HFFc6 (cell line): ENCODE measurements at regions not wholly inside any gene's neighbourhood (a gene's known extent, or its start where the extent isn't known, plus 50 kb on each side); places are given as distances from the start of the nearest gene placed in this dataset.

ENCODE experiments used
- DNase-seq: peaks from one replicate; pipeline ENCODE4 v3.0.0-alpha.2; 2018
- H3K27ac Mint-ChIP-seq: 2 replicates; pipeline ENCODE4 v1.8.0; 2020; ENCODE audit warnings: mild to moderate bottlenecking, mixed read lengths
- H3K27me3 Mint-ChIP-seq: 2 replicates; pipeline ENCODE4 v1.8.0; 2021; ENCODE audit warnings: mild to moderate bottlenecking, moderate library complexity, mixed read lengths; ENCODE audit not compliant: insufficient read depth
- H3K36me3 Mint-ChIP-seq: 2 replicates; pipeline ENCODE4 v1.8.0; 2021; ENCODE audit warnings: low read depth, mixed read lengths
- H3K4me1 Mint-ChIP-seq: 2 replicates; pipeline ENCODE4 v1.8.0; 2020; ENCODE audit warnings: low read depth, mixed read lengths
- H3K4me3 Mint-ChIP-seq: 2 replicates; pipeline ENCODE4 v1.8.0; 2020; ENCODE audit warnings: mild to moderate bottlenecking, moderate library complexity, mixed read lengths
- H3K9me3 Mint-ChIP-seq: 2 replicates; pipeline ENCODE4 v1.8.0; 2020; ENCODE audit warnings: mild to moderate bottlenecking, mixed read lengths
- CTCF ChIP-seq: fragments of 200-600 bp; sonication (generic); IDR thresholded peaks from 2 replicates; pipeline ENCODE4 v1.5.0; 2021; ENCODE audit warnings: antibody characterized with exemption, mild to moderate bottlenecking

GRCh38 chr12:105924526-105925208 is 214.1 kb downstream of the NUAK1 start:
- DNase-seq = no peak
- Mint-ChIP-seq H3K27ac (no peak overlapping the region), H3K4me1 (peaks cover 34% of the 10 kb centered on the region), H3K36me3 (peaks cover 10% of the 10 kb centered on the region), H3K27me3 (no peaks in the 10 kb centered on the region; the same call in 1 of the 2 replicates), H3K9me3 (no peaks in the 10 kb centered on the region), H3K4me3 (no peak overlapping the region)
- TF ChIP-seq CTCF = no peak

GRCh38 chr12:105927564-105927963 is 211.2 kb downstream of the NUAK1 start:
- no peak for TF ChIP-seq CTCF
- H3K36me3 Mint-ChIP-seq = peaks cover 10% of the 10 kb centered on the region
- no peak for DNase-seq
- no peak overlapping the region for H3K4me3 Mint-ChIP-seq
- peaks cover 18% of the 10 kb centered on the region for H3K4me1 Mint-ChIP-seq
- H3K27ac Mint-ChIP-seq = no peak overlapping the region
- H3K27me3 Mint-ChIP-seq = no peaks in the 10 kb centered on the region; the same call in 1 of the 2 replicates
- H3K9me3 Mint-ChIP-seq = no peaks in the 10 kb centered on the region

- Mint-ChIP-seq H3K36me3 (peaks cover 10% of the 10 kb centered on the region), H3K27me3 (no peaks in the 10 kb centered on the region; the same call in 1 of the 2 replicates), H3K9me3 (no peaks in the 10 kb centered on the region), H3K4me3 (no peak overlapping the region), H3K27ac (no peak overlapping the region), H3K4me1 (peaks cover 16% of the 10 kb centered on the region)
- no peak for DNase-seq
- TF ChIP-seq CTCF = no peak
These were observed 210.3 kb downstream of the NUAK1 start for GRCh38 chr12:105928436-105928835.

- Mint-ChIP-seq H3K27me3 (no peaks in the 10 kb centered on the region; the same call in 1 of the 2 replicates), H3K4me1 (peaks cover 21% of the 10 kb centered on the region), H3K27ac (no peak overlapping the region), H3K36me3 (peaks cover 10% of the 10 kb centered on the region), H3K9me3 (no peaks in the 10 kb centered on the region), H3K4me3 (no peak overlapping the region)
- DNase-seq = no peak
- TF ChIP-seq CTCF = no peak
These were observed 209.6 kb downstream of the NUAK1 start for GRCh38 chr12:105929192-105929591.

- Mint-ChIP-seq H3K27ac (no peak overlapping the region), H3K4me1 (peaks cover 37% of the 10 kb centered on the region), H3K27me3 (no peaks in the 10 kb centered on the region; the same call in 1 of the 2 replicates), H3K4me3 (no peak overlapping the region), H3K36me3 (peaks cover 10% of the 10 kb centered on the region), H3K9me3 (no peaks in the 10 kb centered on the region)
- no peak for DNase-seq
- TF ChIP-seq CTCF = no peak
These were observed 207.9 kb downstream of the NUAK1 start for GRCh38 chr12:105930557-105931503.
